GM18867 (cell line): ENCODE measurements at regions not wholly inside any gene's neighbourhood (a gene's known extent, or its start where the extent isn't known, plus 50 kb on each side); places are given as distances from the start of the nearest gene placed in this dataset.

Source experiments
- ATAC-seq: cut with Tn5 transposase; IDR thresholded peaks from one replicate; pipeline ENCODE4 v1.9.1; 2021; ENCODE audit warnings: mild to moderate bottlenecking, moderate library complexity; ENCODE audit not compliant: unreplicated experiment

GRCh38 chr4:138030375-138030774 is 211.8 kb downstream of the SLC7A11 start:
- no peak for ATAC-seq

GRCh38 chr4:138028923-138029322 is 213.2 kb downstream of the SLC7A11 start:
- no peak for ATAC-seq

GRCh38 chr4:138021139-138021830 is 220.9 kb downstream of the SLC7A11 start:
- no peak for ATAC-seq

GRCh38 chr4:138014590-138015288 is 227.4 kb downstream of the SLC7A11 start:
- no peak for ATAC-seq

DNA sequence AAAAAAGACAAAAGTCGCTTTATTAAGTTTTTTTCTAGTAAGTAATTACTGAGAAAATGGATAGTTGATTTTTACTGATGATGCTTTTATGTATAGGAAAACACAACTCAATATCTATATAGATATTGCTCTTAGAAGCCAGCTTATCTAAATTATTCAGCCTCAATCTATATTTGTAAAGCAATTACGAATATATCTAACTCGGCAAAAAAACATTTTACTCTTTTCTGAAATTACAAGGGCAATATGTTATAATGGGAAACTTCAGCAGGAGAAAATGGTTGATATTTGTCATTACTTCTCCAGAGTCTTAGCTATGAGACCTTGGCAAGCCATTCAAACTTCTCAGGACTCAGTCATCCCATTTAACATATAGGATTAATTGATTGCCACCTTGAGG is 228.5 kb downstream of the SLC7A11 start:
- ATAC-seq: no peak

- peak; percentile 72 for ATAC-seq
Observed at GRCh38 chr4:138010639-138011038, 231.5 kb downstream of the SLC7A11 start.

DNA sequence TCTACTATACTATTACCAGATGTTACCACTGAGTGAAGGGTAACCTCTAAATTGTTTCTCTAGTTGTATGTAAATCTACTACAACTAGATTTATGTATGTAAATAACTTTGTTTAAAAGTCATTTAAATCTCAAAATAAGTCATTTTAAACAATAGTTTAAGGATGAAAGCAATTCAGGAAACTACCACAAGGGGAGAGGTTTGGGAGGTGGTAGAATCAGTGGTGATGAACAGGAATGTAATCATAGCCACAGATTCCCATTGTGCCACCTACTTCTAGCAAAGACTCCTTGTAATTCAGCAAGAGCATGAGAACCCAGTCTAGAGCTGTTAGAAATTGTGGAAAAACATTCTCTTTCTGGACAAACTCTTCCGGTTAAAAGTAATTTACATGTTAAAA is 234.6 kb downstream of the SLC7A11 start:
- ATAC-seq: no peak

DNA sequence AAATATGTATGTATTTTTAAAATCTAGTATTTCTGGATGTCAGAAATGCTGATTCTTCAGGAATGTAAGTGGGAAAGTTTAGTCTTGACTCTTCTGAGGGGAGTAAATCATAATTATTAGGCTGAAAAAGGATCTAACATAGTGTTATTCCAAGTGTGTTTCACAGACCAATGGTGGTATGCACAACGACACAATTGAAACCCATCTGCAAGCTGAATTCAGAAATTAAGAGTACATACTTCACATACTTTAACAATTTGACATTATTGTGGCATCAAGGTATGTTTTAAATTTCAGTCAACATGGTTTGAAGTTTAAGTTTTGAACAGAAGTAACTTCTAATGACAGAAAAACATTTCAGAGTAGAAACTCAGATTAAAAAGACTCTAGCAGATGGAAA is 236.7 kb downstream of the SLC7A11 start:
- ATAC-seq: no peak

DNA sequence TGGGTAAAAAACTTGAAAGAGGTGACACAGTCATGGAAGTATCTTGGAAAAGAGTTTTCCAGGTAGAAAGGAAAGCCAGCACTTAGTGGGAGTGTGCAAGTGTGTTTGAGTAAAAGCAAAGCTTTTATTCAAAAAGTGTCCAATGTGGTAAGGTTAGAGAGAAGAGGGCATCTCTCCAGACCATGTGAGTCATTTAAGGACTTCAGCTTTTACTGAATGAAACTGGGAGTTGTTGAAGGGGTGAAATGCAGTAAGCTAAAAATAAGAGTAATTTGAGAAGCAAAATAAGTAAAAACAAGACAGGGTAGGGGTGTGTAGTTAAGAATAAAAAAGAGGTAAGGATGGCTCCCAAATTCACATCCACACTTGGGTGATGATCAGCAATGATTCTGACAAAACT is 238.9 kb downstream of the SLC7A11 start:
- peak; percentile 97 for ATAC-seq

GRCh38 chr4:137998666-137999429 is 243.3 kb downstream of the SLC7A11 start:
- ATAC-seq: no peak

- no peak for ATAC-seq
Observed at GRCh38 chr4:137997496-137997895, 244.7 kb downstream of the SLC7A11 start.

GRCh38 chr4:137994853-137995252 is 247.3 kb downstream of the SLC7A11 start:
- no peak for ATAC-seq

DNA sequence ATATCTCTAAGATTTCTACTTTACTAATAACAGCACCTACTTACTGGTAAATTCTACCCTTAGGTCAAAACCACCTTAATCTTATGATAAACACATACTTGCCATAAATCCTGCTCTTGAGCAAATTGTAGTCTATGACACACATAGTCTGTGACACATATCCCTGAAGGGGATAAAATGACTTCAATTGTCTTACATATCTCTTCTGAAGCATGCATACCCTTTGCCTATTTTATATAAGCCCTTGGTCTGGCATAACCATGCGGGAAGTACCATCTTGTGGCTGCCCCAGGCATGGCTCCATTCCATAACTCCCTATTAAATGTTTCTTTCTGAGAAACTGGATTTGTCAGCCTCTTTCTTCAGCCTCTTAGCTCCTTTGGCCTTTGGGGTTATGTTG is 248.9 kb downstream of the SLC7A11 start:
- ATAC-seq: no peak

GRCh38 chr4:137981277-137981676 is 260.9 kb downstream of the SLC7A11 start:
- ATAC-seq: no peak

DNA sequence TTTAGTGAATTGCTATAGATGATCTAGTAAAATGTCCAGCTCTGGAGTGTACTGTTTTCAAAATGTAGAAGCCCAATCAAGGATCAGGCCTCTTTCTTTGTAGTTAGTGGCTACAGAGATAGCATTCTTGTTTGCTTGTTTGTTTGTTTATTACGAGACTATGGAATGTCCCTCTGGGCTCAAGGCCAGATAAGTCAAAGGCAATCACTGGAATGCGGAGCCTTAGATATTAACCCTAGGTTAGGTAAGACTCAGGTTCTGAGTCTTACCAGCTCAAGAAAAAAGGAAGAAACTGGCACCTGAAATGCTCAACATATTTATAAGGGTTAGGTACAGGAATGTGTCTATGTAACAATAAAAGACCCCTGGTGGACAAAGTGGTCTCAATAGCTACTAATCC is 261.5 kb downstream of the SLC7A11 start:
- ATAC-seq: no peak

DNA sequence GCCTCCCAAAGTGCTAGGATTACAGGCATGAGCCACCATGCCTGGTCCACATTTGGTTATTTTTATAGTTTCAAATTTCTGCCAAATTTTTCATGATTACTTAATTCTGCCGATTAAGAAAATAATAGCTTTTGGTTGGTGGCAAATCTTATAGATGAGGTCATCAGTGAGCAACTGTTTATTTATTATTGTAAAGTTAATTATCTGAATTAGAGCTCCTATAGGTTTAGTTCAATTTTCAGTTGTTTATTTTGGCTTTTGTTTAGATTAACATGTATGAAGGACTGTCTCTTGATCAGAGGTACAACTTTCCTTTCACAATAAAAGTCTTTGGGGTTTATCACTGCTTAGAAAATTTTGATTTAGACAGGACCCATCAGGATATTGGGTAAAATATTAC is 262.2 kb downstream of the SLC7A11 start:
- ATAC-seq: no peak

- no peak for ATAC-seq
Observed at GRCh38 chr4:137968956-137969678, 273.0 kb downstream of the SLC7A11 start.

DNA sequence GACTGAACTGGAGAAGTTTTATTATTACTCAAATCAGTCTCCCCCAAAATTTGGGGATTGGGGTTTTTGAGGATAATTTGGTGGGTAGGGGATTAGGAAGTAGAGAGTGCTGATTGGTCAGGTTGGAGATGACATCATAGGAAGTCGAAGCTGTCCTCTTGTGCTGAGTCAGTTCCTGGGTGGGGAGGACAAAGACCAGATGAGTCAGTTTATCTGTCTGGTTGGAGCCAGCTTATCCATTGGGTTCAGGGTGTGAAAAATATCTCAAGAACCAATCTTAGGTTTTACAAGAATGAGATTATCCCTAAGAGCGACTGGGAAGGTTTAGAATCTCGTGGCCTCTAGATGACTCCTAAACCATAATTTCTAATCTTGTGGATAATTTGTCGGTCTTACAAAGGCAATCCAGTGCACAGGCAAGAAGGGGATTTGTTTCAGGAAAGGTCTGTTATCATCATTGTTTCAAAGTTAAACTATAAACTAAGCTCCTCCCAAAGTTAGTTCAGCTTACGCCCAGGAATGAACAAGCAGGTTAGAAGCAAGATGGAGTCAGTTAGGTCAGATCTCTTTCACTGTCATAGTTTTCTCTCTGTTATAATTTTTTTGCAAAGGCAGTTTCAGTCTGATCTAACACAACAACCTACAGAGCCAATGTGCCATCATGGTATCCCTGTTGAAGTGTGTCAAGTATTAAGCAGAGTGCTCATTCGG is 274.5 kb downstream of the SLC7A11 start:
- no peak for ATAC-seq

GRCh38 chr4:137966504-137966903 is 275.6 kb downstream of the SLC7A11 start:
- ATAC-seq: no peak

- ATAC-seq: no peak
Observed at GRCh38 chr4:137961051-137961438, 281.1 kb downstream of the SLC7A11 start.
